ENCODE measurements at regions not wholly inside any gene's neighbourhood (a gene's known extent, or its start where the extent isn't known, plus 50 kb on each side); places are given as distances from the start of the nearest gene placed in this dataset.

DNA sequence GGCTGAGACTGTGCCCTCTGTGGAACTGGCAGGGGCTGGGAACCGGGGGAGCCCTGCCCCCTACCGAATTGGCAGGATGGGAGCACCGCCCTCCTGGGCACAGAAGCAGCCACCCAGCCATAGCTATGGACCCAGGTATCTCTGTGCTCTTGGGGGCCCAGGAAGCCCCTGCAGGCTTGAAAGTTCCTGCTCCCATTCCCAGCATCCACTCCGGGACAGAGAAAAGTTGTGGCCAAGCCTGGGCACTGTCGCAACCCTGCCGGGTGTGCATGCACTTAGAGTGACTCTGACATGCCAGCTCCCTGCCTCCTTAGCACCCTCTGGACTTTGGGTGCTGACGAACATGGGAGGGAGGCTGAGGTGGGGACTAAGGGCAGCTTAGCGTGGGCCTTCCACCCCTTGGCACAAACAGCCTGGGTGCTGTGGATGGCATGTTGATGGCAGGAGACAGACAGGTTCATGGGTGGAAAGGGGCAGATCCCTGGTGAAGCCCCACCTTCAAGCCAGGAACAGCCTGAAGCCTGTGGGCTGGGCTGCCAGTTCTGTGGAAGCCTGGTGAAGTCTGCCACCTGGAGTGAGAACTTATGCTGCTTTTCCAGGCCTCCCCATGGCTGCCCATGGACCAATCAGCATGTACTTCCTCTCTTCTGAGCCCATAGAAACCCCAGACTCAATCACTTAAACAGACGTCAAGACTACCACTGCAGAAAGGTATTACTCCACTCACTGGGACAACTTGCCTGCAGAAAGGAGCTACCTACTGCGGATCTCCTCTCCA is 279.0 kb downstream of the ATXN7L3B start:
- DNase-seq = no peak

DNA sequence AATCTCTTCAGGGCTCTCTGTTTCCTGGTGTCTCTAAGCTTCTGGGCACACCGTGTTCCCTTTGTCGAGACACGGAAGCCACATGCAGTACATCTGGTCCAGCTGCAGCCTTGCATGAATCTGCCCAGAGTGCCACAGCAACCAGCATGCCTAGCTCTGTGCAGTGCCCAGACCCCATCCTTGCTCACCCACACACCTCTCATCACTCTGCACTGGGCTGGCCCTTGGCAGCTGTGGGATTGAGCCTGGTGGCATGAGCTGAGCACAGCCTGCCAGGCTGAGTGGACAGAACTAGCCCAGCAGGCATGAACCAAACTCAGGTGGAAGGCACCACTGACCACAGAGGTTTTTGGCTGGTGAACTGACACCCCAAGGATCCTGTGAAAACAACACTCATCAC is 279.9 kb downstream of the ATXN7L3B start:
- no peak for DNase-seq

DNA sequence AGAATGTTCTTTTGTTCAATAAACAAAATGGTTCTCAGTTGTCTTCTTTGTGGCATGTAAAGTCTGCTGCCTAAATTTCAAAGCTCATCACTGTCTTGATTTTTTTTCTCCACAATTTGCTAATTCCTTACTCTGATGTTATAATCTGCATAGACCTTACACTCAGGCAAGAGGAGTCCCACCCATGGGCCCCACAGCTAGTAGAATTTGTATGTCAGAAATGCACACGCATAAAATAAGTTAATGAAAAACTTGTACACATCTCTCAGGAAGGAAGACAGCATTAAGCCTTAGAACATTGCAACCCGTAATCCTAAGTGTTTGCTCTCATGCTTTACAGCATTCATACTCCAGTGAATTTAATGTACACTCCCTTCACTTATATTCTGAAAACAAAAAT is 280.8 kb downstream of the ATXN7L3B start:
- DNase-seq = peak; percentile 1

DNA sequence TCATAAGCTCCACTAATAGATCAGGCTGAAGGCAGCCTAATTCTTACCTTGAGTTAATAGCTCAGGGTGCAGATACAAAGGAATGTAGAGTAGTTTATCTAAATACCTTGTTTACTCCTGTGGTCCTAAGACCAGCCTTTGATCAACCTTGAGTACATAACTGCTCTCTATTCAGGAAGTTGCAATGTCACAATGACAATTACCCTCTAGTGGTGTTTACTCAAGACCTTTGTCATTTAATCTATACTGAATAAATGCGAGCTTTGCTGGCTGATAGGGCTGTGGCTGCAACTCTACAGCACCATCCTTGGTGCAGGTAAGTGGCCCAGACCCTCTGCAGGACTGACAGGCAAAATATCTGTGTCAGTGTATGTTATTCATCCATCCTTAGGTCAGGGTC is 282.7 kb downstream of the ATXN7L3B start:
- no peak for DNase-seq

GRCh38 chr12:74836567-74836966 is 298.9 kb downstream of the ATXN7L3B start:
- no peak for DNase-seq

GRCh38 chr12:74846116-74846515 is 308.5 kb downstream of the ATXN7L3B start:
- DNase-seq = no peak

GRCh38 chr12:74847169-74847568 is 309.5 kb downstream of the ATXN7L3B start:
- no peak for DNase-seq

DNA sequence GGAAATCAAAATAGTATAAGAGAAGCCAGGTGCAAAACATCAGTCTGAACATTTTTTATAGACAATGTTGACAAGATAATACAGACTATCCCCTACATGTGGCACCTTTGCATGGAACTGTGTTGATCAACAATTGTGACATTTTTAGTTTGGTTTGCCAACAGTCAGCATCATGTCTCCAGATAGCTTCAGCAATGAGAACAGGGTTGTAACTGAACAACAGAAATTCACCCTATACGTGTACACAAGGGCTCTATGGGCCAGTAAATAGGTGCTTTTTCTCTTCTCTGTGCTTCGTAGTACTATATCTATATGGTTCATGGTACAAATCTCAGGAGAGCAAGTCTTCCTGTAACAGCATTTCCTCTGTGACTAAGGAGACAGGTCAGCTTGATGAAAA is 310.4 kb downstream of the ATXN7L3B start:
- DNase-seq = no peak

GRCh38 chr12:74849801-74850200 is 312.2 kb downstream of the ATXN7L3B start:
- no peak for DNase-seq

- no peak for DNase-seq
These were observed 334.2 kb downstream of the ATXN7L3B start for GRCh38 chr12:74871817-74872216.

DNA sequence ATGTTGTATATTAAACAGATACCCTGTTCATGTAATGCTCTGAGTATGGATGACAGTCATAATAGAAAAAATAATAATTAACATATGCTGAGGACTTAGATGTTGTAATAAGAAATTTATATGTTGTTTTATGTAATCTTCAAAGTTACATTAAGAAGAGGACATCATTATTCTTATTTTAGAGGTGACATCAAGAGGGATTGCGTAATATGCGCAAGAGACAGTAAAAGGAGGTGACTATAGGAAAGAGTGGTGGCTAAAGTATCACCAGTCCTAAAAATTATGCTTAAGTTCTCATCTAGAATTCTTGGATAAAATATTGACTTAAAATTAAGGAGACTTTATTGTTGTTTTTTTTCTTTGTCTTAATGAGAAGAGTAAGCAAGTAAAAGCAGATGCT is 323.9 kb downstream of the KCNC2 start:
- no peak for DNase-seq

GRCh38 chr12:74889073-74889472 is 320.6 kb downstream of the KCNC2 start:
- DNase-seq = no peak

DNA sequence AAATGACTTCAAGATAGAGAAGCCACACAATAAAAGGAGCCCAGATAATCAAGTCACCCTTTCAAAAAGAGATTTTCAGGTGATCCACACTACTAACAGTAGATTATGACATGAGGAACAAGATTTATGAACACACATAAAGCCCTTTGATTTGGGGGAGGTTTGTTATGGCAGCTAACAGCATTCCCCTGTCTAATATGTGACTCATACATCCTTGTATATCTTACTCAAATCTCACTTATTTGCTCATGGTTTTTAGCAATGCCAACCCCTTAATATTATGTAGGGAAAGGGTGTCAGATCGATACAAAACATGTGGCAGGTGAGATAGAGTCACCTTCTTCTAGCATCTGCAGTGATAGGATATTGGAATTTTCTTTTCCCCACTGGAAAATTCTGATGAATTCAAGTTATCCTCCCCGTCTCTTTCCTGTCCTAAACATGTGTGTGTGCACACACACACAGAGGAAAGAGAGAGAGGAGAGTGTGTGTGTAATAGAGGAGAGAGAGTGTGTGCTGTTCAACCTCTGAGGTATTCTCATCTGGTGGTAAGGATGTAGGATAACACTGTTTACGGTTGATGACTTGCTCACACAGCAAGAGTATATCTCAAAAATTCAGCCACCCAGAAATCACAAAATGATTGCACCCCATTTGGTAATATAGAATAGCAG is 319.9 kb downstream of the KCNC2 start:
- no peak for DNase-seq

GRCh38 chr12:74890237-74890599 is 319.4 kb downstream of the KCNC2 start:
- DNase-seq = peak; percentile 43

DNA sequence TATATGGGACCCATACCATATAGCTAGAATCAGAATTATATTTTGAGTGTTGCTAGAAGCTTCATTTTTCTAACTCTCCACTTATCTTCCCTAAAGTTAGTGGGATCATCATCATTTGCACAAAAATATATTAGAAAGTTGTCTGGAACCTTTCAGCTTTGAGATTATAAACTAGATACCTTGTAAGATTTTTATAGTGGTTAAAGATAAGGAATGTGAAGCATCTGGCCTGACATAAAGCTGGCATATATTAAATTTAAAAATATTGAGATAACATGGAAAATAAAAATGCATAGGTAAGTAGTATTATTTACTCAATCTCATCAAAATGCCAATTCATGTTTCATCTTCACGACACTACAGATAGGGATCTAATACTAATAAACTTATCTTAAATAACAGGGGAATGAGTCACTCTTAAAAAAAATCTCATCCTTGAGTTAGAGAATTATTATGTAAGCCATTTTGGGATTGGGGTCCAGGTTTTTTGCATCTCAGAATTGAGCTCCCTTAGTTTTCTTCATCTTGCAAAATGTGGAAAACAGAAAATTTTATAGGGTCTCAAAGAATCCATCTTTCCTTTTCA is 318.5 kb downstream of the KCNC2 start:
- no peak for DNase-seq

- no peak for DNase-seq
These were observed 317.5 kb downstream of the KCNC2 start for GRCh38 chr12:74892057-74892633.

GRCh38 chr12:74896186-74896585 is 313.5 kb downstream of the KCNC2 start:
- no peak for DNase-seq

DNA sequence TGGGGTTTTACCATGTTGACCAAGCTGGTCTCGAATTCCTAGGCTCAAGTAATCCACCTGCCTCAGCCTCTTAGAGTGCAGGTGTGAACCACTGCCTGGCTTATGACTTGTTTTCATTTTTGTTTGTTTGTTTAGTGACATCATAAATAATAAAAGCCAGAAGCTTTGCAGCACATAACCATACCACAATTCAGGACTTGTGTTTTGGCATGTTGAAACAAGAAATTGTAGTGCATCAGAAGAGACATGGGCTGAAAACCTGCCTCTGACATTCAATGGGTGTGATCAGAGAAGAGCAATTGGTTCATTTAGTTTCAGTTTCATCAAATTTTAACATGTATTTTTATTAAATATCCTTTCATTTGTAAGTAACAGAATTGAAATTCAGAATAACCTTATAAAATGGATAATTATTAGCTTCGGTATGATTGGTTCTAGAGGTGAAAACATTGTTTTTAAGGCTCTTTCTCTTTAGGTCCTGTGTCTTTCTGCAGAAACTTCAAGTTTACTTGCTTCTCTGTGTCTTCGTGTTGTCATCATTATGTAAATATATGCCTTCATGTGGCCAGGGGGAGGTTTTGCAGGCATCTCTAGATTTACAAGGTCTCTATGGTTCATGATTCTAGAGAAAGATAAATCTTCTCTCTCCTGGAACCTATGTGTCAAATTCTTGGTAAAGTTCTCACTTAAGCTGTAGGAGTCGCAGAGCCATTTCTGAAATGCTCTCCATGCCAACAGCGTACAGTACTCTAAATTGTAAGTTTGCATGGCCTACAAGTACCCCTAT is 312.0 kb downstream of the KCNC2 start:
- DNase-seq = no peak

DNA sequence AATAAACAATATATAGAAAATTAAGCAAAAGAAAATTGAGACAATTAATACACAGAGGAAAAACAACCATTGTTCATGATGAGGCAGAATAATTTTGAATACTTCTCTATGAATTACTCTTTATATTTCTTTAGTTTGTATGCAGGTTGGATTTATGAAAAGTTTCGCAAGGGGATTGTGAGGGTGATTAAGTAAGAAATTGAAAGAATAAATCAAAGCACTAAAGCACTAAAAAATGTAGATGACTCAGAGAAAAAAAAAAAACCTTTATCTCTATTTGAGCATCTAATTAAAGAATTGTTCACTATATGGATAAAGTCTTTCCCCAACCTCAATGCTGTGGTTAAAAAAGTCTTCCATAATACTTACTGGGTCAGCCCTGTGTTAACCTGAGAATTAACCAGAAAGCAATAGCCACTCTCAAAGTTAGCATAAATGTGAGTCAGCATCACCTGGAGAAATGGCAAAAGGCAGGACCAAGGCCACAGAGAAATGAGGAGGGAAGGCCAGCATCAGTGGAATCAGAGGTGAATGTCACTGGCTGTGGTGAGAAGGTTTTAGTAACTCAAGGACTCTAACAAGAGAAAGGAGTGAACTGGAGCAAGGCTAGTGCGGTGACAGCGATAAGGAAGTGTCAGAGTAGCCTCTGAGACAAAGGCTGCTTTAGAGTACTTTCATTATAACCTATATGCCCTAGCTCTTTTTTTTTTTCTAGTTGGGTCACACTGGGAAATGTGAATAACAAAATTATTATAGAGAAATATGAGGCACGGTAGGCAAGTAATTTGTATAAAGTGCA is 310.4 kb downstream of the KCNC2 start:
- DNase-seq = no peak

DNA sequence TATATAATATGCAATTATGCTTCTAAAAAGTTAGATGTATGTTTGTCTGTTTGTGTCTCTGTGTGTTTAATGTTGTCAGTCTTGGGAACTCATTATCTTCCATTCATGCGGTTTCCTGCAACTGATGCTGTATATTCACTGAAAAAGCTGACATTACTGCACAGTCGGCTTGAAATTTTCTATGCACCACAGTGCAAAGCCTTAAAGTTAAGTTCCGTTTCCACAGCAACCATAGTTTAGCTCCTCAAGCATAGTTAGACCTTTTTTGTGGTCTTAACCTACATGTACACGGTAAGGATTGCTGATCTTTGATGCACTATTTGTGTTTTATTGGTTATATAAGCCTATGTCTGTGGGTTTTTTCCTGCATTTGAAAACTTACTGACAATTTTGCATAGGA is 309.4 kb downstream of the KCNC2 start:
- no peak for DNase-seq

DNA sequence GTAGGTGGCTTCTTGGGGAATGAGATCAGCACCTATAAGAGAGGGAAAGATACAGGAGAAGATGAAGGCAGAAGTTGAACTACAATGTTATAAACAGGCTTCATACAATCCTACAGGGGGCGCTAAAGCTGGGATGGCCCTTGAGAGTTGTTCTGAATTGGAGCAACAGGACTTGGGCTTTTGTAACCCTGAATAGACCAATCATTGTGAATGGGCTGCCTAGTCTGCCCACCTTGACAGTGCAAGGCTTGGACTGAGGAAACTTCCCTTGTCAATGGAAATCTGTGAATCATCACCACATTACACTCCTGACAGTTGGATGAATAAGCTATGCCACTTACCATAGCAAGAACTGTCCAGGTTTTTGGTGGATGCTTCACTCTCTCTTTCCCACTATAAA is 306.1 kb downstream of the KCNC2 start:
- DNase-seq = no peak

DNA sequence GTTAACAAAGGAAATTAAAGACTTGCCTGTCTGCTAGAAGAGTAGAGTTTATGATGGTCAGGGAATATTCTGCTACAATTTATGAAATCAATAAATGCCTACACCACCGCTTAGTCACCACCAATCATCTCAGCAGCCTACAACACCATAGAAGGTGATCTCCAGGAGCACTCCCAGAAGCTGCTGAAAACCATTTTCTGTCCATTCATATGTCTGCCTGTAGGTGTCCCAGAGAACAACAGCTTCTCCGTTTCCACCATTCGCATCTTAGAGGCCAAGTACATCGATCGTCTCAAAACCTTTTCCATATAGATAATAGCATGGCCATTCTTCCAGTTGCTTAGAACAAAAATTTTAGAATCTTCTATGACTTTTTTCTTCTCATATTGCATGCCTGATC is 303.4 kb downstream of the KCNC2 start:
- DNase-seq = no peak
